Retinal pigment epithelial cell (primary cell): ENCODE measurements at regions not wholly inside any gene's neighbourhood (a gene's known extent, or its start where the extent isn't known, plus 50 kb on each side); places are given as distances from the start of the nearest gene placed in this dataset.
"Not testable (repeated sequence)": the region's sequence is repeated elsewhere in the genome, so short reads cannot be mapped to it uniquely, and the experiment has no call there.

Source experiments
- DNase-seq: peaks from one replicate; pipeline ENCODE4 v3.0.0-alpha.2; 2010; ENCODE audit warnings: low read depth
- H3K4me3 ChIP-seq: 2 replicates; pipeline ENCODE4 v1.5.1; 2011; ENCODE audit warnings: mild to moderate bottlenecking, low read length, control low read depth, moderate library complexity
- CTCF ChIP-seq: conservative IDR thresholded peaks from 2 replicates; pipeline ENCODE4 v1.5.1; 2011; ENCODE audit warnings: low read depth, low read length, control low read depth, inconsistent platforms

GRCh38 chr1:94362466-94363058, 55.6 kb upstream of the ABCD3 start:
- TF ChIP-seq CTCF = no peak
- DNase-seq = no peak
- H3K4me3 ChIP-seq = no peak overlapping the region

GRCh38 chr1:94358630-94359599, 59.3 kb upstream of the ABCD3 start:
- TF ChIP-seq CTCF = no peak
- DNase-seq = no peak
- no peak overlapping the region for H3K4me3 ChIP-seq

GRCh38 chr1:94357661-94358060, 60.5 kb upstream of the ABCD3 start:
- no peak for DNase-seq
- TF ChIP-seq CTCF = no peak
- H3K4me3 ChIP-seq = no peak overlapping the region

DNA sequence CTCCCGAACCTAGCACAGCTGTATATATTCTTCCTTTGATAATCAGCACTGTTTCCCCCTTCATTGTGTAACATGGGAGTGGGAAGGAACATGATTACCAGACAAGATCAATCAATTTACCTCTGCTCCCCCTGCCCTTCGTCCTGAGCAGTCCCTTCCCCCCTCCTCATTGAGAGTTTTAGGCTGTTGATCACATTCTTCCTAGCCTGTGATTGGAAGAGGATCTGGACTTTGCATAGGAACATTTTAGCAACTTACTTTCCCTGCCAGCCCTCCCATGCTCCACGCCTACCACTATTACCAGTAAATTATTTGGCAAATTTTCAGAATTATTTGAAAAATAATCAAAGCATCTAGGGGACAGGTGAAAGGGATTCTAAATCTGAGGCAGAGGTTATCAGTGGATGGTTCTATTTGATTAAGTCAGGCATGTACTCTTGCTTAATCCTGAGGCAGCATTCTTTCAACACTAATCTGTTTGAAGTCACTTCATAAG, 62.7 kb upstream of the ABCD3 start:
- TF ChIP-seq CTCF = no peak
- no peak for DNase-seq

DNA sequence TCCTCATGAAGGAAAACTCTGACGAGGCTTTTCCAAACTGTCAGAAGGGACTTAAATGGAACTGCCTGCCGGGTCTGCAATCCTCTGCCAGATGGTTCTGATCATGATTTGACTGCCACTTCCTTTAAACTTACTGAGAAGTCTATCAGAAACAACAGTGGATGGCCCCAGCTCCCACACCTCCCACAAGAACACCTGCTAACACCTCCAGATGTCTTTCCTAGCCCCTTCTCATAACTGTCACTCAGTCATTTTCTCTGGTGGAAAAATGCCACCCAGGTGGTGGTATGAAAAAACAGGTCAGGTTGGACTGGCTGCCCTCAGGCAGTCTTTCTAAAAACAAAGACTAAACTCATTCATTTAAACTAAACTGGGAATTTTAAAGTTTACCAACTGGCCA, 66.7 kb upstream of the ABCD3 start:
- H3K4me3 ChIP-seq = no peak overlapping the region
- TF ChIP-seq CTCF = no peak
- no peak for DNase-seq

More for the DNA sequence above, 62.7 kb upstream of the ABCD3 start:
- no peak overlapping the region for H3K4me3 ChIP-seq

- no peak overlapping the region for H3K4me3 ChIP-seq
- no peak for DNase-seq
- TF ChIP-seq CTCF = no peak
These were observed 67.8 kb upstream of the ABCD3 start for GRCh38 chr1:94350350-94350924.

DNA sequence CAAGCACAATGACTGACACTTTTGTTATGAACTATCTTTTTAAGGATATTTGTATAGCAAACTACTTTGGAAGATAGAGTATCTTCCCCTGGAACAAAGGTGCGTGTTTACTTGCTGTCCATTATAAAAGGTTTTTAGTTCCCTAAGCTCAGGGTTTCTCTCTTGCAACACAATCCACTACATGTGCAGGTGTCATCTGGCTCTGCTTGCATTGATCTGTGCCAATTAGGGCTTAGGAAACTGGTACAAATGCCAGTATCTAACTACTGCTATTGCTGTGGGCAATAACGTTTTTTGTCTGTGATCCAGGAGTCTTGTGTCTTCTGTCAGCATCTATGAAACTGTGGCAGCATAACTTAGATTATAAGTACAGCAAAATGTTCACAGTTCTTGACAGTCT, 68.3 kb upstream of the ABCD3 start:
- no peak for DNase-seq
- no peak for TF ChIP-seq CTCF
- no peak overlapping the region for H3K4me3 ChIP-seq

- not testable (repeated sequence) for DNase-seq, H3K4me3 ChIP-seq
These were observed 69.8 kb upstream of the ABCD3 start for GRCh38 chr1:94348386-94348785.
